ENCODE measurements at regions not wholly inside any gene's neighbourhood (a gene's known extent, or its start where the extent isn't known, plus 50 kb on each side); places are given as distances from the start of the nearest gene placed in this dataset.

GRCh38 chr10:31148951-31149350 is 117.3 kb upstream of the ZNF438 start:
- Histone ChIP-seq H2AFZ (no peak overlapping the region), H3K4me2 (no peak overlapping the region), H3K9me3 (ENCODE audit: low read depth) (no peaks in the 10 kb centered on the region), H3K4me1 (ENCODE audit: insufficient read depth) (no peaks in the 10 kb centered on the region), H3K27ac (no peak overlapping the region), H3K4me3 (no peak overlapping the region), H3K36me3 (replicated peaks; ENCODE audit: insufficient read depth, low read depth) (no peaks in the 10 kb centered on the region), H3K79me2 (no peaks in the 10 kb centered on the region), H4K20me1 (ENCODE audit: insufficient read depth, poor library complexity, severe bottlenecking) (no peaks in the 10 kb centered on the region), H3K9me2 (replicated peaks; ENCODE audit: insufficient read depth) (no peaks in the 10 kb centered on the region), H3K27me3 (no peaks in the 10 kb centered on the region)
- no peak for DNase-seq (ENCODE audit: low spot score)
- WGBS (ENCODE audit: low lambda C conversion rate, missing lambda C conversion rate): 89% methylated on average over 4 of the region's 4 CpGs
- no peak for TF ChIP-seq CTCF (IDR thresholded peaks at IDR 0.05; ENCODE audit: poor library complexity)
- no peak for TF ChIP-seq EZH2 (IDR thresholded peaks at IDR 0.05; ENCODE audit: borderline replicate concordance)
- TF ChIP-seq EZH2phosphoT487 (IDR thresholded peaks at IDR 0.05; ENCODE audit: low read depth, severe bottlenecking, unreplicated experiment): no peak

GRCh38 chr10:31149835-31150512 is 118.3 kb upstream of the ZNF438 start:
- no peak for DNase-seq (ENCODE audit: low spot score)
- Histone ChIP-seq H3K9me3 (ENCODE audit: low read depth) (no peaks in the 10 kb centered on the region), H3K4me1 (ENCODE audit: insufficient read depth) (no peaks in the 10 kb centered on the region), H3K4me2 (no peak overlapping the region), H2AFZ (no peak overlapping the region), H3K27me3 (no peaks in the 10 kb centered on the region), H3K36me3 (replicated peaks; ENCODE audit: insufficient read depth, low read depth) (no peaks in the 10 kb centered on the region), H3K9me2 (replicated peaks; ENCODE audit: insufficient read depth) (no peaks in the 10 kb centered on the region), H3K79me2 (no peaks in the 10 kb centered on the region), H3K27ac (no peak overlapping the region), H3K4me3 (no peak overlapping the region), H4K20me1 (ENCODE audit: insufficient read depth, poor library complexity, severe bottlenecking) (no peaks in the 10 kb centered on the region)
- TF ChIP-seq EZH2 (IDR thresholded peaks at IDR 0.05; ENCODE audit: borderline replicate concordance): no peak
- no peak for TF ChIP-seq EZH2phosphoT487 (IDR thresholded peaks at IDR 0.05; ENCODE audit: low read depth, severe bottlenecking, unreplicated experiment)
- no peak for TF ChIP-seq CTCF (IDR thresholded peaks at IDR 0.05; ENCODE audit: poor library complexity)
- WGBS (ENCODE audit: low lambda C conversion rate, missing lambda C conversion rate): 90% methylated on average over 8 of the region's 8 CpGs

- no peak for DNase-seq (ENCODE audit: low spot score)
- no peaks in the 10 kb centered on the region for H3K4me1 ChIP-seq (ENCODE audit: insufficient read depth)
- H3K27me3 ChIP-seq: no peaks in the 10 kb centered on the region
- no peak overlapping the region for H3K4me2 ChIP-seq
- TF ChIP-seq EZH2phosphoT487 (IDR thresholded peaks at IDR 0.05; ENCODE audit: low read depth, severe bottlenecking, unreplicated experiment) (no peak), EZH2 (IDR thresholded peaks at IDR 0.05; ENCODE audit: borderline replicate concordance) (no peak), CTCF (IDR thresholded peaks at IDR 0.05; ENCODE audit: poor library complexity) (no peak)
- no peaks in the 10 kb centered on the region for H3K36me3 ChIP-seq (replicated peaks; ENCODE audit: insufficient read depth, low read depth)
- H3K9me2 ChIP-seq (replicated peaks; ENCODE audit: insufficient read depth): no peaks in the 10 kb centered on the region
- WGBS (ENCODE audit: low lambda C conversion rate, missing lambda C conversion rate): 79% methylated on average over 2 of the region's 2 CpGs
- H3K79me2 ChIP-seq: no peaks in the 10 kb centered on the region
- H3K9me3 ChIP-seq (ENCODE audit: low read depth): no peaks in the 10 kb centered on the region
- no peak overlapping the region for H3K4me3 ChIP-seq
- H2AFZ ChIP-seq: no peak overlapping the region
- no peaks in the 10 kb centered on the region for H4K20me1 ChIP-seq (ENCODE audit: insufficient read depth, poor library complexity, severe bottlenecking)
- H3K27ac ChIP-seq: no peak overlapping the region
These were observed 119.6 kb upstream of the ZNF438 start for GRCh38 chr10:31151301-31151700.
